ENCODE measurements at regions not wholly inside any gene's neighbourhood (a gene's known extent, or its start where the extent isn't known, plus 50 kb on each side); places are given as distances from the start of the nearest gene placed in this dataset.
"Not testable (repeated sequence)": the region's sequence is repeated elsewhere in the genome, so short reads cannot be mapped to it uniquely, and the experiment has no call there.

- no peak for DNase-seq
Observed at GRCh38 chr15:70576276-70576675, 187.1 kb downstream of the UACA start.

GRCh38 chr15:70575231-70576226 is 187.8 kb downstream of the UACA start:
- DNase-seq = no peak

GRCh38 chr15:70574325-70574724 is 189.0 kb downstream of the UACA start:
- not testable (repeated sequence) for DNase-seq

- DNase-seq = no peak
Observed at GRCh38 chr15:70573121-70573850, 190.1 kb downstream of the UACA start.

GRCh38 chr15:70569714-70570231 is 193.6 kb downstream of the UACA start:
- DNase-seq = no peak

GRCh38 chr15:70569091-70569713 is 194.2 kb downstream of the UACA start:
- DNase-seq = no peak

- DNase-seq = no peak
Observed at GRCh38 chr15:70566989-70567388, 196.4 kb downstream of the UACA start.

- DNase-seq = no peak
Observed at GRCh38 chr15:70566047-70566835, 197.1 kb downstream of the UACA start.

GRCh38 chr15:70563561-70564095 is 199.7 kb downstream of the UACA start:
- no peak for DNase-seq

- no peak for DNase-seq
Observed at GRCh38 chr15:70562906-70563305, 200.5 kb downstream of the UACA start.

GRCh38 chr15:70561885-70562284 is 201.5 kb downstream of the UACA start:
- DNase-seq = no peak

- DNase-seq = no peak
Observed at GRCh38 chr15:70560617-70561328, 202.6 kb downstream of the UACA start.

GRCh38 chr15:70559265-70560239 is 203.8 kb downstream of the UACA start:
- no peak for DNase-seq

- DNase-seq = no peak
Observed at GRCh38 chr15:70558406-70559264, 204.7 kb downstream of the UACA start.

- DNase-seq = no peak
Observed at GRCh38 chr15:70557521-70558258, 205.7 kb downstream of the UACA start.

GRCh38 chr15:70556779-70557178 is 206.6 kb downstream of the UACA start:
- no peak for DNase-seq

GRCh38 chr15:70556151-70556741 is 207.1 kb downstream of the UACA start:
- DNase-seq = no peak

- DNase-seq = no peak
Observed at GRCh38 chr15:70555713-70556112, 207.6 kb downstream of the UACA start.
